ENCODE measurements at regions not wholly inside any gene's neighbourhood (a gene's known extent, or its start where the extent isn't known, plus 50 kb on each side); places are given as distances from the start of the nearest gene placed in this dataset.

DNA sequence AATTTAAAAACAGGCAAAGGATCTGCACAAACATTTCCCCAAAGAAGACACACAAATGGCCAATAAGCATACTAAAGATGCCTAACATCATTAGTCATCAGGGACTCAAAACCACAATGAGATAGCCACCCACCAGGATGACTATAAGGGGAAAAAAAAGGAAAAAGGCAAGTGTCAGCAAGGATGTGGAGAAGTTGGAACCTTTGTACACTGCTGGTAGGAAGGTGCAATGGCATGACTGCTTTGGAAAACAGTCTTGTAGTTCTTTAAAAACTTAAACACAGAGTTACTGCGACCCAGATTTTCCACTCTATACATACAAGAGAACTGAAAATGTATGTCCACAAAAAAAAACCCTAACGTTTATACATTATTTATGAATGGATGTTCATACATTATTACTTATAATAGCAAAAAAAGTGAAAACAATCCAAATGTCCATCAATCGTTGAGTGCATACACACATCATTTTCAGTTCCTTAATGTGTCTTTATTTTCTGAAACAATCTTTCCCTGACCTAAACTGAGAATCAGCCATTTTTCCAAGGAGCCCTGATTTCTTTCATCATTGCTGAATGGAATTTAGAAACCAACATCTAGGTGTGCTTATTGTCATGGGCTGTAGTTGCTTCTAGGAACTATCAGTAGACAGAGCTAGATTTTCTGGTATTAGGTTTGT is 64.7 kb upstream of the TLK1 start:
- peak; percentile 29 for DNase-seq (ENCODE audit: low spot score)

DNA sequence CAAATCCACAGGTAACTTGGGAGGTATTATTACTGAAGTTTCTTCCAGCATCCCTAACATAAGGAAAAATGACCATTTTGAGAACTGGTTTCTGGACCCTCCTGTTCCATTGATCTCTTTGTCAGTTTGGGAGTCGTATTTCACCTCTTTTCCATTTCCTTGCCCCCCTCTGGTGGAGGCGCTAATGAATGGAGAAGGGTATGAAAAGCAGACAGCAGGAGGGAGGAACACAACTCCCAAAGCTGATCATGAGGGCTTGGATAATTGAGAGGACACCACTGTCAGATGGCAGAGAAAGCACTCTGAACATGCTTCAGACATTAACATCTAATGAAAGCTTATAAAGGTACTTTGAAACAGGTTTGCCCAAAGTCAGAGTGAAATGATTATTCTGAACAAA is 56.6 kb upstream of the TLK1 start:
- no peak for DNase-seq (ENCODE audit: low spot score)

DNA sequence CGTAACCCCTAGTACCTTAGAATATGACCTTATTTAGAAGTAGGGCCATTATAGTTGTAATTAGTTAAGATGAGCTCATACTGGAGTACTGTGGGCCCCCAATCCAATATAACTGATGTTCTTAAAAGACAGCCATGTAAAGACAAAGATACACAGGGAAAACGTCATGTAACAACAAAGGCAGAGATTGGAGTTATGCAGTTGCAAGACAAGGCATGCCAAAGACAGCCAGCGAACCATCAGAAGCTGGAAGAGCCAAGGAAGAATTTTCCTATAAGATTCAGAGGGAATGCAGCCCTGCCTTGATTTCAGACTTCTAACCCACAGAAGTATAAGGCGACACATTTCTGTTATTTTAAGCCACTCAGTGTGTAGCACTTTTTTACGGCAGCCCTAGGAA is 55.9 kb upstream of the TLK1 start:
- no peak for DNase-seq (ENCODE audit: low spot score)

DNA sequence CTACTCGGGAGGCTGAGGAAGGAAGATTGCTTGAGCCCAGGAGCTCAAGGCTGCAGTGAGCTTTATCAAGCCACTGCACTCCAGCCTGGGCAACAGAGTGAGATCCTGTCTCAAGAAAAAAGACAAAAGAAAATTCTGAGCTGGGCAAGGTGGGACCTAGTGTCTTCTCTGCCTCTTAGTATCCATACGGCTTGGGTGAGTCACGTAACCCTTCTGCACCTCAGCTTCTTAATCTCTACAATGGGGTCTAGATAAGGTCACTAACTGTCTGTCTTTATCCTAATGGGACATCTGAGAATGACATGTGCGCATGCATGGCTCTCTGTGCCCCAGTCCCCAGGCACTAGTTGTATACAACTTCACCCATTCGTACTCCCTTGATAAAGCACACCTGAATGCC is 53.4 kb upstream of the TLK1 start:
- DNase-seq (ENCODE audit: low spot score) = no peak

DNA sequence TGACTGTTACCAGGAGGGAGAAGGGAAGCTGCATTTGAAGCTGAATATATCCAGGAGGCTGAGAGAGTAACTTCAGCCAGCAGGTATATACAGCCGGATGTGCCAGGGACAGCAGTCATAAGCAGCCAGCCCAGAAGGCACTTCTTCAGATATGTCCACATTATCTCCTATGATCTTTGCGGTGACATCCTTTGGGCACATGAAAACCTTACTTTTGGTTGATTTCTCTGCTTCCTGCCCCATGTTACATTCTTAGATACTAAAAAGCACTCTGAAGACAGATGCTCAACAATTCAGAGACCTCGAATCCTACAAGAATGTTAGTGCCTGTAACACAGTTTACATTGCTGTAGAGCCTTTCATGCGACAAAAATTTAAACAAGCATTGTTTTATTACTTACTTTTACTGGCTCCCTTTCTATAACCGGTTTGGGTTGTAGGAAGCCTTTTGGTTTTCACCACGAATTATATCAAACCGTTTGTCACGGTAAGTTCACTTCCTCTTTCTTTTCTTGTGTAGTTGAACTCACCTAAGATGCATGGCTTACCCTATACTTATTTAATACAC is 50.3 kb upstream of the TLK1 start:
- no peak for DNase-seq (ENCODE audit: low spot score)
